ENCODE measurements at regions not wholly inside any gene's neighbourhood (a gene's known extent, or its start where the extent isn't known, plus 50 kb on each side); places are given as distances from the start of the nearest gene placed in this dataset.

DNA sequence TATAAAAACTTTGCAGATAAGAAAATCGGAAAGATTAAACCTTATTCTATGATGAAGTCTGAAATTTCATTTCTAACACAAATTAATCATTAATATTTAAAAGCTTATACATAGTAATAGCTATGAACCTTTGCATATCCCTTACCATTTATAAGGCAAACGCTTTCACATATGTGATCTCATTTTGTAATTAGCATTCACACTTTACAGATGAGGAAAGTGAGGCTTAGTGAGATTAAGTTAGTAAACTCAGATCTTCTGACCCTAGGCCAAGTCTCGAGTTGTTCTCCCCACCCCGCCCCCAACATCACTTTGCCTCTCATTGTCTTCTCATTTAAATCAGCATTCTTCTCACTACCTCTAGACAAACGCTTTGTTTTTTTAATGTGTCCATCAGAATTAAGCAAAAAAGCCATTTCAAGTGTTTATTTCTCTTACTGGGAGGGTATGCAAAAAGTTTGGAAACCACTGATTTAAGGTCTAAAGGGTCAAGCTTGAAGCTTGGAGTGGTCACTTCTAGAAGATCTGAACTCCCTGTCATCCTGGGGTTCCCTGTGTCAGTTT, 172.9 kb upstream of the BCL6 start:
- intact Hi-C loops (cut with micrococcal nuclease; ENCODE audit: unreplicated experiment): no loop called here
- H3K36me3 ChIP-seq (ENCODE audit: control insufficient read depth, insufficient read depth, low read length): no peaks in the 10 kb centered on the region
- no peak overlapping the region for H3K4me3 ChIP-seq (ENCODE audit: low read depth, low read length)
- H3K4me1 Mint-ChIP-seq (ENCODE audit: low read depth, unreplicated experiment): peaks cover 14% of the 10 kb centered on the region
- H3K27ac Mint-ChIP-seq (ENCODE audit: unreplicated experiment): no peak overlapping the region
- H3K4me3 Mint-ChIP-seq (ENCODE audit: unreplicated experiment): no peak overlapping the region
- H3K36me3 Mint-ChIP-seq (ENCODE audit: insufficient read depth, unreplicated experiment): no peaks in the 10 kb centered on the region
- H3K27me3 Mint-ChIP-seq (ENCODE audit: insufficient read depth, unreplicated experiment): no peaks in the 10 kb centered on the region
- ChIA-PET CTCF (no interaction called here), POLR2A (no interaction called here)
- no TSS peak for BruUV-seq (replicated peaks)
- TF ChIP-seq, protein P1, sequence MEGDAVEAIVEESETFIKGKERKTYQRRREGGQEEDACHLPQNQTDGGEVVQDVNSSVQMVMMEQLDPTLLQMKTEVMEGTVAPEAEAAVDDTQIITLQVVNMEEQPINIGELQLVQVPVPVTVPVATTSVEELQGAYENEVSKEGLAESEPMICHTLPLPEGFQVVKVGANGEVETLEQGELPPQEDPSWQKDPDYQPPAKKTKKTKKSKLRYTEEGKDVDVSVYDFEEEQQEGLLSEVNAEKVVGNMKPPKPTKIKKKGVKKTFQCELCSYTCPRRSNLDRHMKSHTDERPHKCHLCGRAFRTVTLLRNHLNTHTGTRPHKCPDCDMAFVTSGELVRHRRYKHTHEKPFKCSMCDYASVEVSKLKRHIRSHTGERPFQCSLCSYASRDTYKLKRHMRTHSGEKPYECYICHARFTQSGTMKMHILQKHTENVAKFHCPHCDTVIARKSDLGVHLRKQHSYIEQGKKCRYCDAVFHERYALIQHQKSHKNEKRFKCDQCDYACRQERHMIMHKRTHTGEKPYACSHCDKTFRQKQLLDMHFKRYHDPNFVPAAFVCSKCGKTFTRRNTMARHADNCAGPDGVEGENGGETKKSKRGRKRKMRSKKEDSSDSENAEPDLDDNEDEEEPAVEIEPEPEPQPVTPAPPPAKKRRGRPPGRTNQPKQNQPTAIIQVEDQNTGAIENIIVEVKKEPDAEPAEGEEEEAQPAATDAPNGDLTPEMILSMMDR (IDR thresholded peaks at IDR 0.05; ENCODE audit: insufficient read depth in 1 of 2, low read depth in 1 of 2, low read length in 1 of 2, severe bottlenecking in 1 of 2, unreplicated experiment in 1 of 2): no peak
- no peak for DNase-seq
- H3K9me3 Mint-ChIP-seq (ENCODE audit: unreplicated experiment): no peaks in the 10 kb centered on the region
- H3K4me1 ChIP-seq: peaks cover 13% of the 10 kb centered on the region; the same call in 1 of the 2 replicates
- H3K9me3 ChIP-seq: no peaks in the 10 kb centered on the region
- H3K27me3 ChIP-seq (replicated peaks; ENCODE audit: control insufficient read depth, insufficient read depth, low read length): no peaks in the 10 kb centered on the region

DNA sequence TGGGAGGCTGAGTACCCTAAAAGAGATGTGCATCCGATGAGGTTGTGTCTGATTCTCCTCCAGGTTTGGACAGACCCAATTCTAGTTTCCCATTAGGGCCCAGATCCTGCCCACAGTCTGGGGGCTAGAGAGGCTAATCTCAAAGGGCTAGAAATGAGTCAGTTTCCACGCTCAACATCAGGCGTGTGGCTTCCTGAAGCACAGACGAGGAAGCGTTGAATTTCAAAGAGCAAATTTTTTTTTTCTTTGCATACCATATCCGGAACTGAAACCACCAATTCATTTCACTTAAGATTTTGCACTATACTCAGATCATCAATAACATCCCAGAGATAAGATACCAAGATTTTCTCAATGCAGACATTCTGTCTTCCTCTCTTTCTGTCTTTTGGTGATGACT, 173.8 kb upstream of the BCL6 start:
- H3K4me3 ChIP-seq (ENCODE audit: low read depth, low read length): no peak overlapping the region
- Mint-ChIP-seq H3K4me3 (ENCODE audit: unreplicated experiment) (no peak overlapping the region), H3K27me3 (ENCODE audit: insufficient read depth, unreplicated experiment) (no peaks in the 10 kb centered on the region), H3K9me3 (ENCODE audit: unreplicated experiment) (no peaks in the 10 kb centered on the region), H3K36me3 (ENCODE audit: insufficient read depth, unreplicated experiment) (no peaks in the 10 kb centered on the region), H3K4me1 (ENCODE audit: low read depth, unreplicated experiment) (peaks cover 7% of the 10 kb centered on the region), H3K27ac (ENCODE audit: unreplicated experiment) (no peak overlapping the region)
- no peaks in the 10 kb centered on the region for H3K9me3 ChIP-seq
- no TSS peak for BruUV-seq (replicated peaks)
- ChIA-PET CTCF (no interaction called here), POLR2A (no interaction called here)
- no peak for DNase-seq
- intact Hi-C loops (cut with micrococcal nuclease; ENCODE audit: unreplicated experiment): no loop called here
- TF ChIP-seq, protein P1 (IDR thresholded peaks at IDR 0.05; ENCODE audit: insufficient read depth in 1 of 2, low read depth in 1 of 2, low read length in 1 of 2, severe bottlenecking in 1 of 2, unreplicated experiment in 1 of 2): no peak
- H3K27me3 ChIP-seq (replicated peaks; ENCODE audit: control insufficient read depth, insufficient read depth, low read length): no peaks in the 10 kb centered on the region
- no peaks in the 10 kb centered on the region for H3K36me3 ChIP-seq (ENCODE audit: control insufficient read depth, insufficient read depth, low read length)
- H3K4me1 ChIP-seq: peaks cover 8% of the 10 kb centered on the region; the same call in 1 of the 2 replicates

DNA sequence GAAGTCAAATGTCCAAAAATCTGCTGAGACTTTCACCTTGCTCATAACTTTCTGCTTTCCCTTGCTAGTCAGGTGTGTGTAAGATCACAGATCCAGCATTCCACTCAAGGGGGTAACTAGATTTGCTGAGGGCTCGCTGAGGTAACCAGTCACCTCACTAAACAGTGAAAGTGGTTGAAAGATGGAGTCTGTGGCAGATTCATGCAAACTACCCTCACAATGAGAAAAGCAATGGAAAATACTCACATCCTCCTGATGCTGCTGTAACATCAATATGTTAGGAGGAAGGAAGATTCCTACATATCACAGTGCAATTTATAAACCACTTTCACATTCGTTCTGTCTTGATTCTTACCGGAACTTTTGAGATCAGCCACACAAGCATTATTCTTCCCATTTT, 174.3 kb upstream of the BCL6 start:
- Histone ChIP-seq H3K4me3 (ENCODE audit: low read depth, low read length) (no peak overlapping the region), H3K4me1 (peaks cover 4% of the 10 kb centered on the region; the same call in 1 of the 2 replicates), H3K36me3 (ENCODE audit: control insufficient read depth, insufficient read depth, low read length) (no peaks in the 10 kb centered on the region), H3K9me3 (no peaks in the 10 kb centered on the region; the same call in 1 of the 2 replicates), H3K27me3 (replicated peaks; ENCODE audit: control insufficient read depth, insufficient read depth, low read length) (no peaks in the 10 kb centered on the region)
- POLR2A ChIA-PET: no interaction called here
- no peak overlapping the region for H3K4me3 Mint-ChIP-seq (ENCODE audit: unreplicated experiment)
- no peak overlapping the region for H3K27ac Mint-ChIP-seq (ENCODE audit: unreplicated experiment)
- BruUV-seq (replicated peaks): no TSS peak
- intact Hi-C loops (cut with micrococcal nuclease; ENCODE audit: unreplicated experiment): no loop called here
- TF ChIP-seq, protein P1 (IDR thresholded peaks at IDR 0.05; ENCODE audit: insufficient read depth in 1 of 2, low read depth in 1 of 2, low read length in 1 of 2, severe bottlenecking in 1 of 2, unreplicated experiment in 1 of 2): no peak
- CTCF ChIA-PET: no interaction called here
- peaks cover 5% of the 10 kb centered on the region for H3K4me1 Mint-ChIP-seq (ENCODE audit: low read depth, unreplicated experiment)
- H3K9me3 Mint-ChIP-seq (ENCODE audit: unreplicated experiment): no peaks in the 10 kb centered on the region
- H3K36me3 Mint-ChIP-seq (ENCODE audit: insufficient read depth, unreplicated experiment): no peaks in the 10 kb centered on the region
- DNase-seq: no peak
- no peaks in the 10 kb centered on the region for H3K27me3 Mint-ChIP-seq (ENCODE audit: insufficient read depth, unreplicated experiment)

Measured in Caco-2 (cell line).